ENCODE measurements at regions not wholly inside any gene's neighbourhood (a gene's known extent, or its start where the extent isn't known, plus 50 kb on each side); places are given as distances from the start of the nearest gene placed in this dataset.

- TF ChIP-seq, protein P1, sequence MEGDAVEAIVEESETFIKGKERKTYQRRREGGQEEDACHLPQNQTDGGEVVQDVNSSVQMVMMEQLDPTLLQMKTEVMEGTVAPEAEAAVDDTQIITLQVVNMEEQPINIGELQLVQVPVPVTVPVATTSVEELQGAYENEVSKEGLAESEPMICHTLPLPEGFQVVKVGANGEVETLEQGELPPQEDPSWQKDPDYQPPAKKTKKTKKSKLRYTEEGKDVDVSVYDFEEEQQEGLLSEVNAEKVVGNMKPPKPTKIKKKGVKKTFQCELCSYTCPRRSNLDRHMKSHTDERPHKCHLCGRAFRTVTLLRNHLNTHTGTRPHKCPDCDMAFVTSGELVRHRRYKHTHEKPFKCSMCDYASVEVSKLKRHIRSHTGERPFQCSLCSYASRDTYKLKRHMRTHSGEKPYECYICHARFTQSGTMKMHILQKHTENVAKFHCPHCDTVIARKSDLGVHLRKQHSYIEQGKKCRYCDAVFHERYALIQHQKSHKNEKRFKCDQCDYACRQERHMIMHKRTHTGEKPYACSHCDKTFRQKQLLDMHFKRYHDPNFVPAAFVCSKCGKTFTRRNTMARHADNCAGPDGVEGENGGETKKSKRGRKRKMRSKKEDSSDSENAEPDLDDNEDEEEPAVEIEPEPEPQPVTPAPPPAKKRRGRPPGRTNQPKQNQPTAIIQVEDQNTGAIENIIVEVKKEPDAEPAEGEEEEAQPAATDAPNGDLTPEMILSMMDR (IDR thresholded peaks at IDR 0.05; ENCODE audit: low read length) = no peak
- no peak for TF ChIP-seq EZH2 (IDR thresholded peaks at IDR 0.05; ENCODE audit: borderline replicate concordance, low read length)
These were observed 681.0 kb upstream of the USP24 start for GRCh38 chr1:55896210-55896609.
